HPDE6-E6E7 (cell line): ENCODE measurements at regions not wholly inside any gene's neighbourhood (a gene's known extent, or its start where the extent isn't known, plus 50 kb on each side); places are given as distances from the start of the nearest gene placed in this dataset.

Source experiments
- DNase-seq: peaks from one replicate; pipeline ENCODE4 v3.0.0; 2011; ENCODE audit warnings: missing footprints; ENCODE audit errors: extremely low spot score

- DNase-seq: no peak
Measured at GRCh38 chr7:80991654-80992053, 72.8 kb upstream of the SEMA3C start.

GRCh38 chr7:80984619-80985018, 65.8 kb upstream of the SEMA3C start:
- no peak for DNase-seq

- DNase-seq: no peak
Measured at GRCh38 chr7:80981405-80981804, 62.6 kb upstream of the SEMA3C start.

GRCh38 chr7:80977751-80978150, 58.9 kb upstream of the SEMA3C start:
- DNase-seq: no peak

- no peak for DNase-seq
Measured at GRCh38 chr7:80974396-80975358, 55.8 kb upstream of the SEMA3C start.

GRCh38 chr7:80971225-80971624, 52.4 kb upstream of the SEMA3C start:
- DNase-seq: no peak
